ENCODE measurements at regions not wholly inside any gene's neighbourhood (a gene's known extent, or its start where the extent isn't known, plus 50 kb on each side); places are given as distances from the start of the nearest gene placed in this dataset.

- no peak for DNase-seq (ENCODE audit: low read depth, low spot score)
Measured at GRCh38 chr3:66673293-66673692, 172.5 kb upstream of the LRIG1 start.

DNA sequence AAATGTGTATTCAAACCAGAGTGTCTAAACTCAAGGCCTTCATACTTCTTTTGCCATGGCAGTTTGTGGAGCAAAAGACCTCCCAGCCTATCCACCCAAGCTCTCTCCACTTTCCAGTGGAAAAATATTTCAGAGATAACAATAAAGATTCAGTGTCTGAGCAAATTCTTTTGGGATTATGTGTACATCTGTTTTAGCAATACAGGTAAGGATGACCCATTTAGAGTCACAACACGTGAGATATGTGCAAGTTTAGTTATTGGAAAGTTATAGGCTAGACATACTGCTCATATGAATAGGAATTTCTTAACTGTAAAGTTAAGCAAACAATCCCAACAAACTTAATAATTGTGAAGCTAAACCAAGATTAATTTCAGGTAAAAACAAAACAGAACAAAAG lies 174.5 kb upstream of the LRIG1 start:
- DNase-seq (ENCODE audit: low read depth, low spot score), result no peak

DNA sequence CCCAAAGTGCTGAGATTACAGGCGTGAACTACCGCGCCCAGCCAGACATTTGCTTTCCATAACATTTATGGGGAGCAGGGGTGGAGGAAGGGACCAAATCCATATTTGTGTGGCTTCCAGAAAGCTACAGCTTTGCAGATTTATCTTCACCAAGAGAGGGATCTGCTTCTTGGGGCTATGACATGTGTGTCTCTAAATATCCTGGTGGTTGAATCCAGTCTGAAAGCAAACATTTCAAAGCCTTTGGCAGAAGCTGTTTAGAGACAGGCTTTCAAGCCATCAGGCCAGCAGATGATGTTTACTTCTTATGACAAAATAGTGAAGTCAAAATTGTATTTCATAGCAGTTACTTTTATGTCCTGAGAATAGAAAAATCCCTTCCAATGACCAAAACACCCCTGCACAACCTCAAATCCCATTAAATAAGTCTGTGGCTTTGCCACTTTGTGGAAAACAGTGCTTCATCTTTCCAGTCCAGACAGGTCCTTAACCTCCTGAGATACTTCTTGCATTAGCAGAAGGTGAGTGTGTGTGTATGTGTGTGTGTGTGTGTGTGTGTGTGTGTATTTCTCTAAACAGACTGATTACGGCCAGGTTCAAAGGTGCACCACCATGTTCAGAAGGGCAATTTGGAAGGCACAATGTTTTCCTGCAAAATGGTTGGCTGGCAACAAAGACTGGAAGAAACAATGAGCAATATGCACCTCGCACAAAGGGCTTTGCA lies 191.4 kb upstream of the LRIG1 start:
- DNase-seq (ENCODE audit: low read depth, low spot score), result no peak

DNA sequence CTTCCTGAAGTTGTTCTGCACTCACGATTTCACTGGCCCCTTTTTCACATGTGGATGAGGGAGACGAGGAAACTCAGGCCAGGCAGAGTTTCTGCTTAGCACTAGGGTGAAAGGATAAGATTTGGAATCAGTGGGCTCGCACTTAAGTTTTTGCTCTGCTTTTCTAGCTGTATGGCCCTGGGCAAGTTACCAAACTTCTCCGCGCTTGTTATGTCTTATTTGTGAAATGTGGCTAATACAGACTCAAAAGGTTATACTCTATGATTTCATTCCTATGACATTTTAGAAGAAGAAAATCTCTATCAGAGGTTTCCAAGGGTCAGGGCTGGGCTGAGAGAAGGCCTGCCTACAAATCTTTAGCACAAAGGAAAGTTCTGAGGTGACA lies 191.9 kb upstream of the LRIG1 start:
- DNase-seq (ENCODE audit: low read depth, low spot score), result no peak

GRCh38 chr3:66693461-66694031 lies 192.7 kb upstream of the LRIG1 start:
- DNase-seq (ENCODE audit: low read depth, low spot score), result no peak

- no peak for DNase-seq (ENCODE audit: low read depth, low spot score)
Measured at GRCh38 chr3:66702126-66702525, 201.3 kb upstream of the LRIG1 start.

GRCh38 chr3:66703501-66703900 lies 202.7 kb upstream of the LRIG1 start:
- no peak for DNase-seq (ENCODE audit: low read depth, low spot score)

DNA sequence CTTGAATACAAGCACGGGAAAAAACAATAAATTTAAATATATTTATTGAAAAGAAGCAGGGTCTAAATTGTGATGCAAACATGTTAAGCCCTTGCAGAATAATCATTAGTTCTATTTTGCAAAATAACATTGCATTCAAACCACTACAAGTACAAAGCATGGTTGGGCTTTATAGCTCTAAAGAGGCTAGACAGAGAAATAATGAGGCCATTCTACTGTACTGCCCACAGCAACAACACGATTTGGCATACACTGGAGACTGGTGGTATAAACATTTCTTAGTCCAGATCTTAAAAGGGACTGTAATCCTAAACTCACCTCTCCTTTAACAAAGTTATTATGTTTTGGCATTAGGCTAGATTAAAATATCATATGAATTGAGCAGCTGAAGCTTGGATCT lies 204.3 kb upstream of the LRIG1 start:
- no peak for DNase-seq (ENCODE audit: low read depth, low spot score)

DNA sequence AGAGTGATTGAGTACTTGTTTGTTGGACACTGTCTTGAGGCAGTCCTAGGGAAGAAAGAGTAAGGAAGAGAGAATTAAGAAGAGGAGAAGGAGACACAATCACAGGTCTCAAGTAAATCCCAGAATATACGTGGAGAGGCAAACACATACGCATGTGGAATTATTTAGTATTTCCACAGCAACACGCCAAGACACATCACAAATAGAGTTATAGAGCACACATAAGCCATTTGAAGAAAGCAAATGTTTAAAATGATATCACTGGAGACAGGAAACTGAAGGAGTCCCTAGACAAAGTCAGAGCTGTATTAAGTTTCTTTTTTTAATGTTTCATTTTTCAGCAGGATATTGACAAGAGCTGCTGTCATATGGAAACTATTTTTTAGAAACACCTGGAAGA lies 206.1 kb upstream of the LRIG1 start:
- DNase-seq (ENCODE audit: low read depth, low spot score), result no peak

GRCh38 chr3:66709532-66709931 lies 208.7 kb upstream of the LRIG1 start:
- no peak for DNase-seq (ENCODE audit: low read depth, low spot score)

DNA sequence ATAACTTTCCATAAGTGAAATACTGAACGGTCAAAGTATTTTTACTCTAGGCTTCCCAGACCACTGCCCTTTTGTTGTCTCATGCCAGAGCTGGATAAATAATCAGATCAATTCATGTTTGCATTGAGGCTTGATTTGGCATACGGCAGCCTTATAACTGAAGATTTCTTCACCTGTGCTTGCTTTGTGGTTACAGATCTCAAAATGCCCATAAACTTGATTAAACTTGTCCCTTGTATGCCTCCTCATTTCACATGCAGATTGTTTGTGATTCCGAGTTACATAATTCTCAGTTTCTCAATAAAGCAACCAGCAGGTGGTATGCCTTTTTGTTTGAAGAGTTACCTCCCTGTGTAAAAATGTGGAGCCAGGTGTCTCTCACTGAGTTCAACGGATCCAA lies 211.4 kb upstream of the LRIG1 start:
- no peak for DNase-seq (ENCODE audit: low read depth, low spot score)

DNA sequence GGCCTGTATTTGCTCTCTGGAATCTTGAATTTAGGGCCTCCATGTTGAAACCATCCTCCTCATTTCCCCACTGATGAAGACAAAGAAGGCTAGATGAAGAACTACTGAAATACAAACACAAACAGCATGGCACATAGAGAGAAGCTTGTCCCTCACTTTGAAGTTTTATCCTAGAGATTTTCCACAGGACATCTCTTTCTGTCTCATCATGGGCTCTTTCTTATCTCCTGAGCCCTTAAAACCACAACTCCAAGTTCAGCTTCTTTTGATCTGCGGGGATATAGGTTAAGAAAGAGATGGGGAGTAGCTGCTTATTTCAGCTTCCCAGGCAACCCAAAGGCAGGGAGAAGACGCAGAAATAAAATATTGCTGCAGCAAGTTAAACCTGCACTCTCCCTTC lies 213.1 kb upstream of the LRIG1 start:
- DNase-seq (ENCODE audit: low read depth, low spot score), result no peak

DNA sequence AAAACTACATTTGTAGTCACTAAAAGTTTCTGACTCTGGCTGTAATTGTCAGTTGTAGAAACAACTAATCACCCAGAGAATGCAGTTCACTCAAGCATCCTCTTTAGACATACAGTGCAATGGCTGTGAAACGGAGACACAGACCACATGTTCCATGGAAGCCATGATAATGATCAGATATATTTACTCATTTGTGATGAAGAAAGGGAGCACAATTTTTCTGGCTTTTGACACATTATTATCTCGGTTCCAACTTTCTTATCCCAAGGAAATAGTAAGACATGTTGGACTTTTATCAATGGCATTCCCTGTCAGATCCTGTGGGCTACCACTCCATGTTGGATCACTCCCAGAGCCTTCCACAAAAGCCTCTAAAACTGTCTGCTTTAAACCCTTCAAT lies 215.0 kb upstream of the LRIG1 start:
- no peak for DNase-seq (ENCODE audit: low read depth, low spot score)

DNA sequence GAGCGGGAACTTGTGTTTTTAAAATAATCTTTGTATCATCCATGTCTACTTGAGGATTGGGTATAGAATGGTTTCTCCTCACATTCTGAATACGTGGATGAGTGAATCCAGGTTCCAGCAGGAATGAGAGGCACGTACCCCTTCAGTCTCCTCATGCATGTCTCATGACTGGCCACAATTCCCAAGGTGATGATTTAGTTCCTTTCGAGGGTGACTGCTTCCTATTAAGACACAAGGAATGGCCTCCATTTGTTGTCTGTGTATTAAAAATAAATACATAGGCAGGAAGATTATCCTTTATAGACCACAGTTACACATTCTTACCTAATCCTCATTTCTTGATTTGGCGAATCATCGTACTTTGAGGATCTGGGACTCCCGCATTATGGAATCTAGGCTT lies 217.0 kb upstream of the LRIG1 start:
- DNase-seq (ENCODE audit: low read depth, low spot score), result no peak

- no peak for DNase-seq (ENCODE audit: low read depth, low spot score)
Measured at GRCh38 chr3:66719796-66720356, 219.1 kb upstream of the LRIG1 start.

DNA sequence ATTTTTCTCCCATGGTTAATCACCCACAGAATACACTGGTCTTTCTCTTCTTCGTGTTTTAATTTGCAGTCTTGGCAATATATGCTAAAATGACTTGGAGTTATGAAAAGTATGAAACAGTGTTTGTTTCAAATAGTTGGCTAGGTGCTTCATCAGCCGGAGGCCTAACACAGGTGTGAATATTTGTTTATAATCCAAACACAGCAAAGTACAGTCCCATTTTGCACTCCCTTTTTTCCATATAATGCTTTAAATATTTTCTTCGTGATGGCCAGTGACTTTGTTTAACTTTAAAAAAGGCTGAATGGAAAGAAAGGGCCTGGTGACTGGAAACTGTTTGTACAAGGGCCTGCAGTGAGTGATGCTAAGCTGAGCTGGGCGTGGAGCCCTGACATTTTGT lies 219.7 kb upstream of the LRIG1 start:
- DNase-seq (ENCODE audit: low read depth, low spot score), result no peak

DNA sequence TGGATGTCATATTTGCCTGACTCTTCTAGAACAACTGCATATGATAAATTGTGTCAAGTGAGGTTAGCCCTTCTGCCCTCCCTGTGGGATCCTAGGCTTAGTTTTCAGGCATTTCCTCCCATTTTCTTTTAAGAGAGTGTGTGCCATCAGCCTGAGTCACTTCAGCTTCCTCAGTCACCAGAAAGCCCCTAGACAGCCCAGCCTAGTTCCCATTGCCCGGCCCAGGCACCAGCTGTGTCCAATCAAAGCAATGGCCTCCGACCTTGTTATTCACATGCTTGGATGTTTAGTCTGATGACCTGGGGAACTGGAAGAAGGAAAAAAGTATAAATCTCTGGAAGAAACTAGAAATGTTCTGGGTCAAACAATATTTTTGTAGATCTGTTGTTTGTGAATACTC lies 221.9 kb upstream of the LRIG1 start:
- no peak for DNase-seq (ENCODE audit: low read depth, low spot score)

GRCh38 chr3:66723231-66723630 lies 222.4 kb upstream of the LRIG1 start:
- DNase-seq (ENCODE audit: low read depth, low spot score), result no peak

- DNase-seq (ENCODE audit: low read depth, low spot score), result no peak
Measured at GRCh38 chr3:66729687-66730393, 229.0 kb upstream of the LRIG1 start.

DNA sequence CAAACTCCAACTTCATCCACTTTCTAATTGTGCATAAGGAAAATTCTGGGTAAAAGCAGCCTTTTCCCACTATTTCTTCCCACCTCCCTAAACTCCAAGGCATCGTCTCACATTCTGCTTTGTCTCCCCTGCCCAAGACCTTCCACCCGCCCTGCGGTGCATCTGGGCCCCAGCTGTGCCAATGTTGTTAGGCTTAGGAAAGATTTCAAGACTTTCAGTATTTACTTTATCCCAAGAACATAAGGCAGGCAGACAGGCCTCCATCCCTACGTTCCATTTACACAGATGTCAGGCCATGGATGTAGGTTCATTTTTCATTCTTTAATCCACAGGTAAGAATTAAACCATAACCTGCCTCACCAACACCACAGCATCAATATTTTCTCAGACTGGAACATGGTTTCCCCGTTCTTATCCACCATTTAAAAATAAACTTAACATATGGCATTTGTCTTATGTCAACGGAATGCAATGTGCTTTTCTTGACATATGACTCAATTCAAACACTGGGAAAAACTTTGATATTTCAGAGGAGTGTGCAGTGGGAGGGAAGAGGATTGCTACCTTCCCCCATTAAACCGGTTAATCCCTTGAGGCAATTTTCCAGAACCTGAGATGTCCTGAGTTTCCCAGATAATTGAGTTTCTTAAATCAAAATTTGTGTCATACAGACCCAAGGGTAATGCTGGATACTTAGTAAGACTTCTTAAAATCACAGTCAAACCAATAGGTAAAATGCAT lies 238.0 kb upstream of the LRIG1 start:
- no peak for DNase-seq (ENCODE audit: low read depth, low spot score)

DNA sequence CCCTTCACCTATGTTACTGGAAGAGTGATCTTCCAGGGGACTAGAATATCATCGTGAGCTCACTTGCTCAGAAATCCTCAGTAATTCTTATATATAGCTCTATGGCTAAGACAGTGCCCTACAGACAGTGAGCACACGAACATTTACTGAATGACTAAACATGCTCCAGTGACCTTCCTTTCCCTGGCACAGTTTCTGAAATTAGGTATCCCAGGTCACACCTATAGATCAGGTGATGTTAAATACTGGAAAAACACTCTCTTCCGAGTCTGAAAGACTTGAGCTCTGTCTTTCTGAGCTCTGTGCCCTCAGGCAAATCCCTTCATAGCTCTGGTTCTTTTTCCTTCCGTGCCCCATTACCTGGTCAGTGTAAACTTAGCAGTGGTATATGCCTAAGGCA lies 239.4 kb upstream of the LRIG1 start:
- DNase-seq (ENCODE audit: low read depth, low spot score), result no peak

DNA sequence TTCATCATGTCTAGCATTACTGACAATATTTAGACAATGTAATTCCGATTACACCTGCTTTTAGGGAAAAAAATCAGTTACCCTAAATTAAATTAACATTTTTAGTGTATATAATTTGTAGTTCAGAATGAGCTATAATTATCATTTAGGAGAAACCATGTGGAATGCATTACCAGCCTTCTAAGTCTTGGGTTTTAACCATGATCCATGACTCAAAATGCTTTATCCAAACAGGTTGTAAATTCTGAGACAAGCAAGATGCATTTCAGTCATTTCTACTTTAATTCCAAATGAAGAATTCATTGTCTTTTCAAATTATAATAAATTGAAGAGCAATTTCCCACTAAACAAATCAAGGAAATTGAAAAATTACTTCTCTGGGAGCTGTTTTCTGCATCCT lies 243.7 kb upstream of the LRIG1 start:
- no peak for DNase-seq (ENCODE audit: low read depth, low spot score)
